Calu3 (cell line): ENCODE measurements at regions not wholly inside any gene's neighbourhood (a gene's known extent, or its start where the extent isn't known, plus 50 kb on each side); places are given as distances from the start of the nearest gene placed in this dataset.

Experiments used
- BruUV-seq: library from RNA; stranded (reverse); fragments of 400-500 nt; replicated peaks from 2 replicates; lab custom pipeline; 2021; lab: Mats Ljungman, UMichigan
- CTCF ChIA-PET: fragments of 300-600 bp; sonication (Branson Sonifier 250); formaldehyde crosslinking; loops from one replicate; lab custom pipeline; 2022; ENCODE audit warnings: antibody characterized with exemption; lab: Charles Lee
- DNase-seq: peaks from one replicate; pipeline ENCODE4 v3.0.0; 2022
- H3K27ac Mint-ChIP-seq: one replicate; pipeline ENCODE4 v1.8.0; 2022; ENCODE audit warnings: mixed read lengths; ENCODE audit not compliant: unreplicated experiment
- H3K27me3 Mint-ChIP-seq: one replicate; pipeline ENCODE4 v1.8.0; 2022; ENCODE audit warnings: mixed read lengths; ENCODE audit not compliant: unreplicated experiment
- H3K36me3 Mint-ChIP-seq: one replicate; pipeline ENCODE4 v1.8.0; 2022; ENCODE audit warnings: mild to moderate bottlenecking, moderate library complexity, mixed read lengths; ENCODE audit not compliant: insufficient read depth, unreplicated experiment
- H3K4me1 Mint-ChIP-seq: one replicate; pipeline ENCODE4 v1.8.0; 2022; ENCODE audit warnings: mild to moderate bottlenecking, low read depth, mixed read lengths; ENCODE audit not compliant: unreplicated experiment
- H3K4me3 Mint-ChIP-seq: one replicate; pipeline ENCODE4 v1.8.0; 2022; ENCODE audit warnings: mild to moderate bottlenecking, low read depth, moderate library complexity, mixed read lengths; ENCODE audit not compliant: unreplicated experiment
- H3K9me3 Mint-ChIP-seq: one replicate; pipeline ENCODE4 v1.8.0; 2022; ENCODE audit warnings: low read depth, mixed read lengths; ENCODE audit not compliant: unreplicated experiment
- CTCF ChIP-seq: fragments of 200-600 bp; IDR thresholded peaks from one replicate; pipeline ENCODE4 v1.8.0; 2022; ENCODE audit warnings: antibody characterized with exemption; ENCODE audit not compliant: unreplicated experiment
- intact Hi-C: fragments of 100-400 bp; cut with micrococcal nuclease; formaldehyde crosslinking; loops from one replicate; pipeline ENCODE4 v1.10.0; 2022; ENCODE audit not compliant: unreplicated experiment

- Mint-ChIP-seq H3K4me1 (peaks cover 22% of the 10 kb centered on the region), H3K27me3 (no peaks in the 10 kb centered on the region), H3K27ac (no peak overlapping the region), H3K9me3 (no peaks in the 10 kb centered on the region), H3K36me3 (no peaks in the 10 kb centered on the region), H3K4me3 (no peak overlapping the region)
- TF ChIP-seq CTCF: no peak
- no TSS peak for BruUV-seq
- DNase-seq: no peak
- intact Hi-C loops: no loop called here
- CTCF ChIA-PET: interaction anchor here (0.9 kb wide), 1 partner anchor 16 kb away, joined by 3 read pairs; no protein-coding TSS in a partner anchor
Observed at GRCh38 chr6:43880236-43881137, 110.5 kb downstream of the VEGFA start.

GRCh38 chr6:43879722-43880121 is 109.7 kb downstream of the VEGFA start:
- no peak overlapping the region for H3K27ac Mint-ChIP-seq
- TF ChIP-seq CTCF: no peak
- no TSS peak for BruUV-seq
- H3K4me3 Mint-ChIP-seq: no peak overlapping the region
- CTCF ChIA-PET: no interaction called here
- H3K36me3 Mint-ChIP-seq: no peaks in the 10 kb centered on the region
- intact Hi-C loops: no loop called here
- no peak for DNase-seq
- no peaks in the 10 kb centered on the region for H3K9me3 Mint-ChIP-seq
- peaks cover 26% of the 10 kb centered on the region for H3K4me1 Mint-ChIP-seq
- H3K27me3 Mint-ChIP-seq: no peaks in the 10 kb centered on the region

GRCh38 chr6:43878823-43879495 is 108.9 kb downstream of the VEGFA start:
- no peak overlapping the region for H3K4me3 Mint-ChIP-seq
- BruUV-seq: no TSS peak
- CTCF ChIA-PET: no interaction called here
- intact Hi-C loops: no loop called here
- no peak for DNase-seq
- H3K4me1 Mint-ChIP-seq: peaks cover 34% of the 10 kb centered on the region
- H3K27ac Mint-ChIP-seq: no peak overlapping the region
- H3K9me3 Mint-ChIP-seq: no peaks in the 10 kb centered on the region
- H3K36me3 Mint-ChIP-seq: no peaks in the 10 kb centered on the region
- no peaks in the 10 kb centered on the region for H3K27me3 Mint-ChIP-seq
- TF ChIP-seq CTCF: no peak

- Mint-ChIP-seq H3K4me3 (no peak overlapping the region), H3K9me3 (no peaks in the 10 kb centered on the region), H3K27ac (no peak overlapping the region), H3K4me1 (peaks cover 41% of the 10 kb centered on the region), H3K27me3 (no peaks in the 10 kb centered on the region), H3K36me3 (no peaks in the 10 kb centered on the region)
- CTCF ChIA-PET: no interaction called here
- DNase-seq: no peak
- no TSS peak for BruUV-seq
- intact Hi-C loops: no loop called here
- TF ChIP-seq CTCF: peak; percentile 5
Observed at GRCh38 chr6:43878127-43878634, 108.2 kb downstream of the VEGFA start.
